Body of pancreas (tissue), 4 donors: ENCODE measurements at regions not wholly inside any gene's neighbourhood (a gene's known extent, or its start where the extent isn't known, plus 50 kb on each side); places are given as distances from the start of the nearest gene placed in this dataset.

ENCODE experiments used
- ATAC-seq: fragments of 150-250 bp; one replicate; pipeline ENCODE4 v1.9.1; 2016
- DNase-seq, 4 donors: peaks; one replicate each; pipeline ENCODE4 v3.0.0-alpha.2; 2019
- H3K27ac ChIP-seq, 4 donors: fragments of 200-600 bp; sonication (generic); 1 replicate in 3 of 4; 2 replicates in 1 of 4; pipeline versions ENCODE4 v1.5.1 to v1.6.1; 2016 to 2019; ENCODE audit warnings: mild to moderate bottlenecking in 1 of 4, mixed read lengths in 1 of 4, moderate library complexity in 1 of 4
- H3K27me3 ChIP-seq, 2 donors: fragments of 200-600 bp; sonication (generic); one replicate each; pipeline ENCODE4 v1.6.0; 2016; ENCODE audit warnings: mild to moderate bottlenecking in 1 of 2
- H3K36me3 ChIP-seq, 2 donors: fragments of 200-600 bp; sonication (generic); replicated peaks in 1 of 2; 2 replicates each; pipeline ENCODE4 v1.5.1; 2016; ENCODE audit warnings: low read depth in 2 of 2; ENCODE audit not compliant: insufficient read depth in 1 of 2
- H3K4me1 ChIP-seq: fragments of 200-600 bp; sonication (generic); one replicate; pipeline ENCODE4 v1.6.0; 2016
- H3K4me3 ChIP-seq, 2 donors: fragments of 200-600 bp; sonication (generic); 1 replicate in 1 of 2; 2 replicates in 1 of 2; pipeline ENCODE4 v1.5.1; 2016 to 2019
- H3K9me3 ChIP-seq, 3 donors: fragments of 200-600 bp; sonication (generic); 1 replicate in 2 of 3; 2 replicates in 1 of 3; pipeline ENCODE4 v1.5.1; 2016
- CTCF ChIP-seq, 7 experiments: fragments of 450-650 bp in 4 of 7; fragments of 200-600 bp in 3 of 7; sonication (generic) in 3 of 7; IDR thresholded peaks; one replicate each; pipeline ENCODE4 v1.5.1; 2016 to 2019; ENCODE audit warnings: antibody characterized with exemption in 7 of 7
- POLR2A ChIP-seq, 3 donors: fragments of 450-650 bp; IDR thresholded peaks; one replicate each; pipeline ENCODE4 v1.6.1; 2016; ENCODE audit warnings: antibody characterized with exemption in 3 of 3, mild to moderate bottlenecking in 2 of 3
- WGBS, 2 donors: methylation state at CpG; one replicate each; pipeline ENCODE4 v1.1.5; 2017; 5-methylcytosine and 5-hydroxymethylcytosine counted together
- intact Hi-C: fragments of 100-400 bp; cut with DNase I; formaldehyde crosslinking; loops from one replicate; pipeline ENCODE4 v1.15.1; 2023

GRCh38 chr18:39531659-39532058 lies 1966.1 kb upstream of the CELF4 start:
- no peak for ATAC-seq
- WGBS, 2 donors: 62 to 74% methylated on average over 5 of the region's 5 CpGs
- intact Hi-C loops: no loop called here

GRCh38 chr18:39529358-39529757 lies 1963.8 kb upstream of the CELF4 start:
- no peaks in the 10 kb centered on the region for H3K27me3 ChIP-seq
- no peaks in the 10 kb centered on the region for H3K9me3 ChIP-seq
- no peak overlapping the region for H3K27ac ChIP-seq
- H3K4me3 ChIP-seq: no peak overlapping the region
- intact Hi-C loops: no loop called here
- H3K36me3 ChIP-seq: no peaks in the 10 kb centered on the region
- 87 to 90% methylated on average over 12 of the region's 12 CpGs for WGBS, 2 donors
- no peak for DNase-seq
- no peak for ATAC-seq
- TF ChIP-seq POLR2A (IDR thresholded peaks at IDR 0.05): no peak
- TF ChIP-seq CTCF (IDR thresholded peaks at IDR 0.05): no peak
- H3K4me1 ChIP-seq: no peaks in the 10 kb centered on the region

More at GRCh38 chr18:39531659-39532058, 1966.1 kb upstream of the CELF4 start:
- H3K4me3 ChIP-seq: no peak overlapping the region
- TF ChIP-seq POLR2A (IDR thresholded peaks at IDR 0.05): no peak
- TF ChIP-seq CTCF (IDR thresholded peaks at IDR 0.05): no peak
- no peak overlapping the region for H3K27ac ChIP-seq
- H3K36me3 ChIP-seq: no peaks in the 10 kb centered on the region
- H3K4me1 ChIP-seq: no peaks in the 10 kb centered on the region
- H3K27me3 ChIP-seq: no peaks in the 10 kb centered on the region
- H3K9me3 ChIP-seq: no peaks in the 10 kb centered on the region
- DNase-seq: no peak

- no peaks in the 10 kb centered on the region for H3K4me1 ChIP-seq
- H3K27me3 ChIP-seq: no peaks in the 10 kb centered on the region
- H3K9me3 ChIP-seq: no peaks in the 10 kb centered on the region
- no peaks in the 10 kb centered on the region for H3K36me3 ChIP-seq
- intact Hi-C loops: no loop called here
- TF ChIP-seq CTCF (IDR thresholded peaks at IDR 0.05) (no peak), POLR2A (IDR thresholded peaks at IDR 0.05) (no peak)
- ATAC-seq (no peak), DNase-seq (no peak)
- WGBS, 2 donors: 33 to 74% methylated on average over 1 of the region's 1 CpG
- no peak overlapping the region for H3K27ac ChIP-seq
- no peak overlapping the region for H3K4me3 ChIP-seq
Measured at GRCh38 chr18:39527465-39527864, 1961.9 kb upstream of the CELF4 start.

DNA sequence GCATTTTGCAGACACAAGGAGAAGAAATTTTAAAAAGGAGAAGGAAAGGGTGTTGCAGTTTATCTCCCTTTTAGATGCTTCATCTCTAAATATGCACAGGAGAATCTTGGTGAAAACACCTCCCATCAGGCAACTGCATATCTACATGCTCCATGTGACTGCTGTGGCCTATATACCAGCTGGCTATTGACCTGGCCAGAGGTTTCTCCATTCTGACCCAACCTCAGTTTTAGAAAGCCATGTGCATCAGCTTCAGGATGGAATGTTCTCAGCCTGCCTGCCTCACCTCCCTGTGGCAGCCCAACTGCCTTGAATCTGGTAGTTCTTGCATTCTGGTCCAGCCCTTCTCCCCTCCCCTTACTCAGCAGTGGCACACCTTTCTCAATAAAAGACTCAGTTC lies 1958.8 kb upstream of the CELF4 start:
- intact Hi-C loops: no loop called here
- H3K27me3 ChIP-seq: no peaks in the 10 kb centered on the region
- H3K4me3 ChIP-seq: no peak overlapping the region
- no peaks in the 10 kb centered on the region for H3K36me3 ChIP-seq
- no peaks in the 10 kb centered on the region for H3K9me3 ChIP-seq
- DNase-seq: no peak
- ATAC-seq: no peak
- no peaks in the 10 kb centered on the region for H3K4me1 ChIP-seq
- TF ChIP-seq POLR2A (IDR thresholded peaks at IDR 0.05) (no peak), CTCF (IDR thresholded peaks at IDR 0.05) (no peak)
- no peak overlapping the region for H3K27ac ChIP-seq

GRCh38 chr18:39523281-39523680 lies 1957.7 kb upstream of the CELF4 start:
- Histone ChIP-seq H3K27ac (no peak overlapping the region), H3K27me3 (no peaks in the 10 kb centered on the region), H3K36me3 (no peaks in the 10 kb centered on the region), H3K4me1 (no peaks in the 10 kb centered on the region), H3K9me3 (no peaks in the 10 kb centered on the region), H3K4me3 (no peak overlapping the region)
- intact Hi-C loops: no loop called here
- no peak for TF ChIP-seq POLR2A (IDR thresholded peaks at IDR 0.05)
- ATAC-seq (no peak), DNase-seq (no peak)
- WGBS, 2 donors: 57 to 64% methylated on average over 1 of the region's 1 CpG
